ENCODE measurements at regions not wholly inside any gene's neighbourhood (a gene's known extent, or its start where the extent isn't known, plus 50 kb on each side); places are given as distances from the start of the nearest gene placed in this dataset.

DNA sequence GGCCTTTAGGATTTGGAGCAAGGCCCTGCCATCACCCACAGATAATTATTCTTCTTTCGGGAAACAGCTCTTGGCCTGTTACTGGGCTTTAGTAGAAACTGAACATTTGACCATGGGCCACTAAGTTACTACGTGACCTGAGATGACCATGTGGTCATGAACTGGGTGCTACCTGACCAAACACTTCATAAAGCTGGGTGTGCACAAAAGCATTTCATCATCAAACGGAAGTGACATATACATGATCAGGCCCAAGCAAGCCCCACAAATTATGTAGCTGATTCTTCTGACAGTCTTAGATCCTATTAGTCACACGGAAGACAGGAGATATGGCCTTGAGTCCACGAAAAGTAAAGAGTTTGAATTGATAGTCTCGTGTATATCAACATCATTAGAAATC is 130.9 kb upstream of the FBN2 start:
- H4K20me1 ChIP-seq (ENCODE audit: insufficient read depth, low read length): no peaks in the 10 kb centered on the region
- ATAC-seq (ENCODE audit: insufficient read depth, low read depth): no peak
- H3K79me2 ChIP-seq (ENCODE audit: insufficient read depth, low read length): no peaks in the 10 kb centered on the region
- H3K27ac ChIP-seq (ENCODE audit: low read length): no peak overlapping the region
- no peak overlapping the region for H3K4me3 ChIP-seq (ENCODE audit: low read depth in 1 of 2, low read length in 2 of 2)
- no peak overlapping the region for H3K4me2 ChIP-seq (ENCODE audit: insufficient read depth, low read length)
- no peak overlapping the region for H2AFZ ChIP-seq (ENCODE audit: low read depth, low read length)
- H3K9me3 ChIP-seq (ENCODE audit: insufficient read depth, low read length, severe bottlenecking): peaks cover 3% of the 10 kb centered on the region
- TF ChIP-seq, protein P1, sequence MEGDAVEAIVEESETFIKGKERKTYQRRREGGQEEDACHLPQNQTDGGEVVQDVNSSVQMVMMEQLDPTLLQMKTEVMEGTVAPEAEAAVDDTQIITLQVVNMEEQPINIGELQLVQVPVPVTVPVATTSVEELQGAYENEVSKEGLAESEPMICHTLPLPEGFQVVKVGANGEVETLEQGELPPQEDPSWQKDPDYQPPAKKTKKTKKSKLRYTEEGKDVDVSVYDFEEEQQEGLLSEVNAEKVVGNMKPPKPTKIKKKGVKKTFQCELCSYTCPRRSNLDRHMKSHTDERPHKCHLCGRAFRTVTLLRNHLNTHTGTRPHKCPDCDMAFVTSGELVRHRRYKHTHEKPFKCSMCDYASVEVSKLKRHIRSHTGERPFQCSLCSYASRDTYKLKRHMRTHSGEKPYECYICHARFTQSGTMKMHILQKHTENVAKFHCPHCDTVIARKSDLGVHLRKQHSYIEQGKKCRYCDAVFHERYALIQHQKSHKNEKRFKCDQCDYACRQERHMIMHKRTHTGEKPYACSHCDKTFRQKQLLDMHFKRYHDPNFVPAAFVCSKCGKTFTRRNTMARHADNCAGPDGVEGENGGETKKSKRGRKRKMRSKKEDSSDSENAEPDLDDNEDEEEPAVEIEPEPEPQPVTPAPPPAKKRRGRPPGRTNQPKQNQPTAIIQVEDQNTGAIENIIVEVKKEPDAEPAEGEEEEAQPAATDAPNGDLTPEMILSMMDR (IDR thresholded peaks at IDR 0.05; ENCODE audit: borderline replicate concordance, extremely low read depth, low read length, poor library complexity, severe bottlenecking): no peak
- TF ChIP-seq EZH2 (IDR thresholded peaks at IDR 0.05; ENCODE audit: borderline replicate concordance, low read depth, low read length, severe bottlenecking): no peak
- H3K9ac ChIP-seq (ENCODE audit: low read depth, low read length): no peak overlapping the region
- H3K36me3 ChIP-seq (ENCODE audit: insufficient read depth, low read length): no peaks in the 10 kb centered on the region
- no peak for DNase-seq
- no peaks in the 10 kb centered on the region for H3K27me3 ChIP-seq (ENCODE audit: insufficient read depth, low read length, poor library complexity)
- no peaks in the 10 kb centered on the region for H3K4me1 ChIP-seq (ENCODE audit: insufficient read depth, low read length)

DNA sequence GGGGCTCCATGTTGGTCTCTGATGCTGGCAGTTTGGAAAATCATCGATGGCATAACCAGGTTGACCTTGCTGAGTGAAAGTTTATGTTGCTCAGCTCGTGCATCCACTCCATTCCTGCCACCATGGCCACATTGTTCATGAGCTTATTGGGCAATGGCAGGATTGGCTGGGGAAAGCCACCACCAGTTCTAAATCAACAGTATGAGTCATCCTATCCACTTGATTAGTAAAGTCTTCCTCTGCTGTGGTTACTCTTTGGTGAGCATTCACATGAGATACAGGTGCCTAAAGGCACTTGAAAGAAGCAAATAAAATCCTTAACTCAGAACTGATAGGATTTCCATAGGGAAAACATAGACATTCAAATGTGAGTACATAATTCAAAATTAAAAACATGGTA is 131.8 kb upstream of the FBN2 start:
- no peak for DNase-seq
- no peak overlapping the region for H2AFZ ChIP-seq (ENCODE audit: low read depth, low read length)
- no peak for ATAC-seq (ENCODE audit: insufficient read depth, low read depth)
- H3K4me1 ChIP-seq (ENCODE audit: insufficient read depth, low read length): no peaks in the 10 kb centered on the region
- H3K9me3 ChIP-seq (ENCODE audit: insufficient read depth, low read length, severe bottlenecking): peaks cover 3% of the 10 kb centered on the region
- H3K27me3 ChIP-seq (ENCODE audit: insufficient read depth, low read length, poor library complexity): no peaks in the 10 kb centered on the region
- no peak overlapping the region for H3K4me2 ChIP-seq (ENCODE audit: insufficient read depth, low read length)
- no peaks in the 10 kb centered on the region for H4K20me1 ChIP-seq (ENCODE audit: insufficient read depth, low read length)
- TF ChIP-seq, protein P1 (IDR thresholded peaks at IDR 0.05; ENCODE audit: borderline replicate concordance, extremely low read depth, low read length, poor library complexity, severe bottlenecking): no peak
- no peak overlapping the region for H3K27ac ChIP-seq (ENCODE audit: low read length)
- H3K79me2 ChIP-seq (ENCODE audit: insufficient read depth, low read length): no peaks in the 10 kb centered on the region
- no peaks in the 10 kb centered on the region for H3K36me3 ChIP-seq (ENCODE audit: insufficient read depth, low read length)
- H3K4me3 ChIP-seq (ENCODE audit: low read depth in 1 of 2, low read length in 2 of 2): no peak overlapping the region
- no peak overlapping the region for H3K9ac ChIP-seq (ENCODE audit: low read depth, low read length)

DNA sequence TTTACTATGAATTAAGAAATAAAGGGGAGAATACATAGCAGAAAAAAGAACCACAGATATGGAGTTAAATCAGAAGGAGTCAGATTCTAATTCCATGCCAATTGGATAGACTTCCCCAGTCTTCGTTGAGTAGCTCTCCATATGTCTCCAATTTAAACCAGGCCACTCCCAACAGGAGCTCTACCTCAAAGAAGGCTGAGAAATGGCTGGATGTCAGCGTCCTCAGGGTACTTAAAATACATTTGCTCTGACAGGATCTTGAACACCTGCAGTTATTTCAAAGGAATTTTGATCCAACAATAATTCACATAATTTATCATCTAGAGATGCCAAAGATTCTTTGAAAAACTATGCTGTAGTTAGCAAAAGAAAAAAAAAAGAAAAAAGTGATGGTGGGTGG is 133.9 kb upstream of the FBN2 start:
- Histone ChIP-seq H2AFZ (ENCODE audit: low read depth, low read length) (no peak overlapping the region), H3K79me2 (ENCODE audit: insufficient read depth, low read length) (no peaks in the 10 kb centered on the region), H3K36me3 (ENCODE audit: insufficient read depth, low read length) (no peaks in the 10 kb centered on the region), H3K27ac (ENCODE audit: low read length) (no peak overlapping the region), H3K9ac (ENCODE audit: low read depth, low read length) (no peak overlapping the region), H3K9me3 (ENCODE audit: insufficient read depth, low read length, severe bottlenecking) (peaks cover 3% of the 10 kb centered on the region), H3K27me3 (ENCODE audit: insufficient read depth, low read length, poor library complexity) (no peaks in the 10 kb centered on the region), H3K4me3 (ENCODE audit: low read depth in 1 of 2, low read length in 2 of 2) (no peak overlapping the region), H3K4me2 (ENCODE audit: insufficient read depth, low read length) (no peak overlapping the region), H4K20me1 (ENCODE audit: insufficient read depth, low read length) (no peaks in the 10 kb centered on the region), H3K4me1 (ENCODE audit: insufficient read depth, low read length) (no peaks in the 10 kb centered on the region)
- no peak for DNase-seq
- ATAC-seq (ENCODE audit: insufficient read depth, low read depth): no peak
- TF ChIP-seq EZH2 (IDR thresholded peaks at IDR 0.05; ENCODE audit: borderline replicate concordance, low read depth, low read length, severe bottlenecking): no peak
- TF ChIP-seq, protein P1 (IDR thresholded peaks at IDR 0.05; ENCODE audit: borderline replicate concordance, extremely low read depth, low read length, poor library complexity, severe bottlenecking): no peak

DNA sequence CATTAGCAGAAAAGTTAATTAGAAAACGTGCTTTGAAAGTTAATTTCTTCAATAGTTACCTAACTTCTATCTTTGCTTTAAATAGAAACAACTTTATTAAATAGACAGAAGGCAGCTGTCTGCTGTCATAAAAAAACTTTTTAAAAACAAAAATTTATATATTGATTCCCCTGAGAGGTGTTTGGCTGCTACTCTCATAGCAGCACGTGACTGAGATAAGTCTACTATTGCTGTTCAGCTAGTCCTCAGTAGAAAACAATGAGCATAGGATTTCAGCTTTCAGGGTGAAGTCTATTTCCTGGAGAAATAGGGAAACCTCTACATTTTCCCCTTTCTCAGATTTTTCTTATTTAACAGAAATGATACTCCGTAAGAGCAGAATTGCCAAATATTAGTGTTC is 135.0 kb upstream of the FBN2 start:
- ATAC-seq (ENCODE audit: insufficient read depth, low read depth) (no peak), DNase-seq (no peak)
- no peak for TF ChIP-seq EZH2 (IDR thresholded peaks at IDR 0.05; ENCODE audit: borderline replicate concordance, low read depth, low read length, severe bottlenecking)
- TF ChIP-seq, protein P1 (IDR thresholded peaks at IDR 0.05; ENCODE audit: borderline replicate concordance, extremely low read depth, low read length, poor library complexity, severe bottlenecking): no peak
- H3K27me3 ChIP-seq (ENCODE audit: insufficient read depth, low read length, poor library complexity): no peaks in the 10 kb centered on the region
- no peak overlapping the region for H2AFZ ChIP-seq (ENCODE audit: low read depth, low read length)
- no peak overlapping the region for H3K4me2 ChIP-seq (ENCODE audit: insufficient read depth, low read length)
- H3K4me3 ChIP-seq (ENCODE audit: low read depth in 1 of 2, low read length in 2 of 2): no peak overlapping the region
- no peak overlapping the region for H3K9ac ChIP-seq (ENCODE audit: low read depth, low read length)
- H3K9me3 ChIP-seq (ENCODE audit: insufficient read depth, low read length, severe bottlenecking): peaks cover 3% of the 10 kb centered on the region
- H3K4me1 ChIP-seq (ENCODE audit: insufficient read depth, low read length): no peaks in the 10 kb centered on the region
- H3K79me2 ChIP-seq (ENCODE audit: insufficient read depth, low read length): no peaks in the 10 kb centered on the region
- no peak overlapping the region for H3K27ac ChIP-seq (ENCODE audit: low read length)
- H4K20me1 ChIP-seq (ENCODE audit: insufficient read depth, low read length): no peaks in the 10 kb centered on the region
- no peaks in the 10 kb centered on the region for H3K36me3 ChIP-seq (ENCODE audit: insufficient read depth, low read length)
